ENCODE measurements at regions not wholly inside any gene's neighbourhood (a gene's known extent, or its start where the extent isn't known, plus 50 kb on each side); places are given as distances from the start of the nearest gene placed in this dataset.

DNA sequence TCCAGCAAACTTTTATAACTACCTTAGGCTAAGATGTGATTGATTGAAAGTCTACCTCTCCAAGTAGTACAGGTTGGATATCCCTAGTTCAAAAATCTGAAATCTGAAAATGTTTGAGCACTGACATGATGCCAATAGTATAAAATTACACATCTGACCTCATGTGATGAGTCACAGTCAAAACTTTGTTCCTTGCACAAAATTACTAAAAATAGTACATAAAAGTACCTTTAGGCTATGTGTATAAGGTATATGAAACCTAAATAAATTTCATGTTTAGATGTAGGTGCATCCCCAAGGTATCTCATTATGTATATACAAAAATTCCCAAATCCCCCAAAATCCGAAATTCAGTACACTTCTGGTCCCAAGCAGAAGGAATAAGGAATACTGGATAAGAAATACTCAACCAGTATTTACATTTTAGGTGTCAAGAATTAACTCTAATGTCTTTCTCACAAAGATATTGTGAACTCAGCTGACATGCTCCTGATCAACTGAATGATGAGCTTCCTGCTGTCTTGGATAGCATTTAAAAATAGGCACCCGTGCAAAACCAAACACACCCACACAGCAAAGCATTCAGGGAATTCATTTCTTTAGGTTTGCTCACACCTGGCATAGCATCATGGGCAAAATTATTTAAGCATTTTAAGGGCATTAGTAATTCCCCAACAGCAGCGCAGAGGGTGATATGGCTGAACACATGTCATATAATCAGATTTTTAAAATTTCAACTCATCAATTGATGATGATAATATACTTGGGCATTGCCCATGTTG lies 497.4 kb upstream of the MEIS1 start:
- TF ChIP-seq CTCF (conservative IDR thresholded peaks at IDR 0.05) (no peak), ZFX (IDR thresholded peaks at IDR 0.05) (no peak)

Data from C4-2B (cell line).